Mesenchymal stem cell (in vitro differentiated cells and primary cell): ENCODE measurements at regions not wholly inside any gene's neighbourhood (a gene's known extent, or its start where the extent isn't known, plus 50 kb on each side); places are given as distances from the start of the nearest gene placed in this dataset.

Source experiments
- DNase-seq: peaks from one replicate; pipeline ENCODE4 v3.0.0-alpha.2; 2013
- H2AFZ ChIP-seq: one replicate; pipeline ENCODE4 v1.6.1; 2013; ENCODE audit warnings: low read depth, mild to moderate bottlenecking, control low read depth, inconsistent platforms, low read length, moderate library complexity
- H2AK5ac ChIP-seq: 2 replicates; pipeline ENCODE4 v1.6.1; 2013; ENCODE audit warnings: low read length, moderate library complexity, mild to moderate bottlenecking, inconsistent platforms; ENCODE audit not compliant: severe bottlenecking
- H2BK120ac ChIP-seq: one replicate; pipeline ENCODE4 v1.6.1; 2013; ENCODE audit warnings: low read depth, mild to moderate bottlenecking, inconsistent platforms, low read length, moderate library complexity
- H2BK12ac ChIP-seq, 2 experiments: one replicate each; pipeline ENCODE4 v1.6.1; 2013; ENCODE audit warnings: inconsistent platforms in 2 of 2, low read length in 2 of 2, mild to moderate bottlenecking in 2 of 2, moderate library complexity in 2 of 2, control low read depth in 1 of 2
- H2BK15ac ChIP-seq: one replicate; pipeline ENCODE4 v1.6.1; 2013; ENCODE audit warnings: mild to moderate bottlenecking, low read depth, inconsistent platforms; ENCODE audit not compliant: poor library complexity, severe bottlenecking
- H2BK5ac ChIP-seq: 2 replicates; pipeline ENCODE4 v1.6.1; 2013; ENCODE audit warnings: low read depth, mild to moderate bottlenecking, low read length, control low read depth, inconsistent platforms; ENCODE audit not compliant: poor library complexity, severe bottlenecking
- H3K14ac ChIP-seq, 2 experiments: one replicate each; pipeline ENCODE4 v1.6.1; 2013; ENCODE audit warnings: inconsistent platforms in 2 of 2, low read length in 2 of 2, control low read depth in 1 of 2, mild to moderate bottlenecking in 1 of 2, moderate library complexity in 1 of 2
- H3K18ac ChIP-seq, 2 experiments: one replicate each; pipeline ENCODE4 v1.6.1; 2013; ENCODE audit warnings: inconsistent platforms in 2 of 2, low read length in 2 of 2, control low read depth in 1 of 2, low read depth in 1 of 2, mild to moderate bottlenecking in 1 of 2
- H3K23ac ChIP-seq, 2 experiments: one replicate each; pipeline ENCODE4 v1.6.1; 2013; ENCODE audit warnings: inconsistent platforms in 2 of 2, low read length in 2 of 2, mild to moderate bottlenecking in 2 of 2, moderate library complexity in 2 of 2, control low read depth in 1 of 2
- H3K27ac ChIP-seq: 2 replicates; pipeline ENCODE4 v1.5.1; 2013; ENCODE audit warnings: mild to moderate bottlenecking, moderate library complexity, low read length, control low read depth, inconsistent platforms; ENCODE audit not compliant: poor library complexity, severe bottlenecking
- H3K27me3 ChIP-seq, 2 experiments: 2 replicates each; pipeline versions ENCODE4 v1.6.1 to v1.7.0; 2013; ENCODE audit warnings: low read length in 2 of 2, mild to moderate bottlenecking in 2 of 2, moderate library complexity in 2 of 2, control low read depth in 1 of 2, inconsistent platforms in 1 of 2; ENCODE audit not compliant: control insufficient read depth in 1 of 2, insufficient read depth in 1 of 2
- H3K36me3 ChIP-seq, 2 experiments: 2 replicates each; pipeline versions ENCODE4 v1.6.1 to v1.7.0; 2013; ENCODE audit warnings: low read length in 2 of 2, control low read depth in 1 of 2, inconsistent platforms in 1 of 2, low read depth in 1 of 2, mild to moderate bottlenecking in 1 of 2; ENCODE audit not compliant: insufficient read depth in 2 of 2, control insufficient read depth in 1 of 2
- H3K4ac ChIP-seq, 2 experiments: one replicate each; pipeline ENCODE4 v1.6.1; 2013; ENCODE audit warnings: inconsistent platforms in 2 of 2, low read length in 2 of 2, mild to moderate bottlenecking in 2 of 2, moderate library complexity in 2 of 2, control low read depth in 1 of 2, low read depth in 1 of 2
- H3K4me1 ChIP-seq: 2 replicates; pipeline ENCODE4 v1.6.1; 2013; ENCODE audit warnings: low read depth, low read length, control low read depth; ENCODE audit not compliant: control insufficient read depth, insufficient read depth
- H3K4me2 ChIP-seq: 2 replicates; pipeline ENCODE4 v1.6.1; 2013; ENCODE audit warnings: low read length, mild to moderate bottlenecking, inconsistent platforms; ENCODE audit not compliant: poor library complexity, severe bottlenecking
- H3K4me3 ChIP-seq, 2 experiments: 2 replicates each; pipeline versions ENCODE4 v1.5.1 to v1.7.0; 2013; ENCODE audit warnings: low read length in 2 of 2, mild to moderate bottlenecking in 2 of 2, control low read depth in 1 of 2, low read depth in 1 of 2; ENCODE audit not compliant: insufficient read depth in 1 of 2
- H3K79me1 ChIP-seq: replicated peaks from 2 replicates; pipeline ENCODE4 v1.6.1; 2013; ENCODE audit warnings: mild to moderate bottlenecking, control low read depth, low read length, inconsistent platforms; ENCODE audit not compliant: poor library complexity, severe bottlenecking
- H3K9ac ChIP-seq: 2 replicates; pipeline ENCODE4 v1.7.0; 2013; ENCODE audit warnings: mild to moderate bottlenecking, low read length, moderate library complexity
- H3K9me3 ChIP-seq: 2 replicates; pipeline ENCODE4 v1.7.0; 2013; ENCODE audit warnings: mild to moderate bottlenecking, low read length; ENCODE audit not compliant: control insufficient read depth
- H4K8ac ChIP-seq: one replicate; pipeline ENCODE4 v1.6.1; 2013; ENCODE audit warnings: inconsistent platforms, mild to moderate bottlenecking, low read length, moderate library complexity
- H4K91ac ChIP-seq: one replicate; pipeline ENCODE4 v1.6.1; 2013; ENCODE audit warnings: mild to moderate bottlenecking, low read length, inconsistent platforms
- WGBS: methylation state at CpG from one replicate; pipeline ENCODE4 v1.1.7; 2013; ENCODE audit warnings: mixed read lengths; 5-methylcytosine and 5-hydroxymethylcytosine counted together

DNA sequence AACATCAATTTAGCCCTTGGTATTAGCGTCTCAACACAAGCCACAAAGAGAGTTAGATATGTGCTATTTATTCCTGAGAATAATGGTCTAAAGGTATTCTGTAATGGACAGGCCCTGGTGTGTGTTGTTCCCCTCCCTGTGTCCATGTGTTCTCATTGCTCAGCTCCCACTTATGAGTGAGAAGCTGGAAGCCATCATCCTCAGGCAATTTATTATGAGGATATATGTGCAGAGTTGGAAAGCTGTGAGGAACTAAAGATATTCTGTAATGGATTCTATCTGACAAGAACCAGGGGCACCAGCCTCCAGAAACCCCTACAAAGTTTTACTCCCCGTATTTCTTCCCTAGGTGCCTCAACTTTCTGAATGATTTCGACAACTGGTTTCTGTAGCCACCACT is 210.8 kb downstream of the GRIN2B start:
- H2BK120ac ChIP-seq = no peak overlapping the region
- H2BK5ac ChIP-seq = no peak overlapping the region
- no peak overlapping the region for H4K8ac ChIP-seq
- no peaks in the 10 kb centered on the region for H3K36me3 ChIP-seq
- H4K91ac ChIP-seq = no peak overlapping the region
- H3K27me3 ChIP-seq = no peaks in the 10 kb centered on the region
- H3K18ac ChIP-seq = no peak overlapping the region
- WGBS = 58% methylated on average over 3 of the region's 3 CpGs
- H2AFZ ChIP-seq = no peak overlapping the region
- no peak overlapping the region for H2AK5ac ChIP-seq
- no peak overlapping the region for H3K14ac ChIP-seq
- no peak overlapping the region for H3K9ac ChIP-seq
- no peak overlapping the region for H2BK12ac ChIP-seq
- no peak for DNase-seq
- H3K9me3 ChIP-seq = no peaks in the 10 kb centered on the region
- H2BK15ac ChIP-seq = no peak overlapping the region
- H3K23ac ChIP-seq = no peak overlapping the region
- no peak overlapping the region for H3K4me3 ChIP-seq
- H3K79me1 ChIP-seq = no peaks in the 10 kb centered on the region
- no peak overlapping the region for H3K4ac ChIP-seq
- H3K4me2 ChIP-seq = no peak overlapping the region
- H3K27ac ChIP-seq = no peak overlapping the region
- H3K4me1 ChIP-seq = no peaks in the 10 kb centered on the region

DNA sequence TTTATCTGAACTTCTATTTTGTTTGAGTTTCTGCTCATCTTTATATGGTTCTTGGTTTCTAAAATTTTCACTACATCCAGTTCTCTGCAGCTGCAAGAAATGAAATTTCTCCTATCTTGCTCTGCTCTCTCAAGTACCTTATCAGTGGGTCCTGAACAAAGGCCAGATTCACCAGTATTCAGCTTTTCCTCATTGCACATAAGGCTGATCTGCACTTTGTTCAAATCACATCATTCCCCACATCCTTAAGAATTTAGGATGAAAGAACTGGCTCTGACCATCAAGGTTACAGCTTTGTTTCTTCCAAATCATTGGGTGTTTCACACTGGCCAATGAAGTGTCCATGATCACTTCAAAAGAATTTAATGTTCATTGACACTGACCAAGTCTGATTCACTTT is 211.4 kb downstream of the GRIN2B start:
- Histone ChIP-seq H2BK12ac (no peak overlapping the region), H2AK5ac (no peak overlapping the region), H3K27ac (no peak overlapping the region), H2BK15ac (no peak overlapping the region), H3K18ac (no peak overlapping the region), H3K23ac (no peak overlapping the region), H3K9me3 (no peaks in the 10 kb centered on the region), H3K36me3 (no peaks in the 10 kb centered on the region), H3K27me3 (no peaks in the 10 kb centered on the region), H2BK5ac (no peak overlapping the region), H3K4me2 (no peak overlapping the region), H3K9ac (no peak overlapping the region), H2BK120ac (no peak overlapping the region), H3K4me3 (no peak overlapping the region), H4K8ac (no peak overlapping the region), H3K4ac (no peak overlapping the region), H3K4me1 (no peaks in the 10 kb centered on the region), H3K14ac (no peak overlapping the region), H4K91ac (no peak overlapping the region), H2AFZ (no peak overlapping the region), H3K79me1 (no peaks in the 10 kb centered on the region)
- no peak for DNase-seq

DNA sequence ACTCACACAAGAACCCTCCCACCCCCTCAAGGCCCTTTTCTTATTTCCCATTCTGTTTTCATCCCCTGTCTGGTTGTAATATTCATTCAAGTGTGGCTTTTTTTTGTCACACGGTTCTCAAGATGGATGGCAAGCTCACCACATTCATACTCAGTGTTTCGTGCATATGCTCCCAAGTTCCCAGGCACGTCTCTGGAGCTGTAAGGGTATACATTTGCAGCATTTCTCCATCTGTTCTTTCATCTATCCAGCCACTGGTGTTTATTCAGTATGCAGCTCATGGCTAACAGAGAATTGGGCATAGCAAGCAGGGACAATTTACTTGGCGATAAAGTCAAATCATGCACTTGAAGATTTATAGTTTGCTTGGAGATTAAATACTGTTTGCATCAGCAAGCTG is 212.1 kb downstream of the GRIN2B start:
- Histone ChIP-seq H3K36me3 (no peaks in the 10 kb centered on the region), H4K91ac (no peak overlapping the region), H4K8ac (no peak overlapping the region), H3K79me1 (no peaks in the 10 kb centered on the region), H3K18ac (no peak overlapping the region), H2AFZ (no peak overlapping the region), H3K23ac (no peak overlapping the region), H3K27ac (no peak overlapping the region), H3K9ac (no peak overlapping the region), H3K9me3 (no peaks in the 10 kb centered on the region), H2AK5ac (no peak overlapping the region), H2BK5ac (no peak overlapping the region), H3K4ac (no peak overlapping the region), H2BK12ac (no peak overlapping the region), H2BK120ac (no peak overlapping the region), H3K27me3 (no peaks in the 10 kb centered on the region), H3K4me2 (no peak overlapping the region), H2BK15ac (no peak overlapping the region), H3K14ac (no peak overlapping the region), H3K4me1 (no peaks in the 10 kb centered on the region), H3K4me3 (no peak overlapping the region)
- no peak for DNase-seq
- WGBS = 65% methylated on average over 4 of the region's 4 CpGs

DNA sequence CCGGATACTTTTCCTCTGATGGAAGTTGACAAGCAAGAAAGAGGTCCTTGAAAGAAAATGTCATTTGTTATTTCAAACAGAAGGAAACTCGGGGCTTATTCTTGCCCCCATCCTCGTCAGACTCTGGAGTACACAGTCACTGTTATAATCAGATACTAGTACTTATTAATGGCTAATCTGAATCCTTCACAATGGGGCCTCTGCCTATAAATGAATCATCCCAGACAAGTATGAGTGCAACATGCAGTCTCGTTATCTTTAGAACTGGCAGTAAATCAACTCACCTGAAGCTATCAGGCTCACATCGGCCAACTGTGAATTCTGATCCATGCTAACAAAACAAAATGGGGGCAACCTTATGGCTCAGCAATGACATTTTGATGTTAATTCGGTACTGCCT is 216.7 kb downstream of the GRIN2B start:
- H3K14ac ChIP-seq = no peak overlapping the region
- H2BK120ac ChIP-seq = no peak overlapping the region
- no peaks in the 10 kb centered on the region for H3K79me1 ChIP-seq
- no peak overlapping the region for H3K4me3 ChIP-seq
- H3K9ac ChIP-seq = no peak overlapping the region
- peaks cover 0 to 3% of the 10 kb centered on the region in 2 experiments for H3K27me3 ChIP-seq
- no peak overlapping the region for H2AFZ ChIP-seq
- H2AK5ac ChIP-seq = no peak overlapping the region
- H3K4ac ChIP-seq = no peak overlapping the region
- no peak overlapping the region for H3K27ac ChIP-seq
- H3K36me3 ChIP-seq = no peaks in the 10 kb centered on the region
- WGBS = 68% methylated on average over 6 of the region's 6 CpGs
- H4K8ac ChIP-seq = no peak overlapping the region
- H2BK12ac ChIP-seq = no peak overlapping the region
- no peak overlapping the region for H2BK5ac ChIP-seq
- no peak for DNase-seq
- no peak overlapping the region for H3K4me2 ChIP-seq
- no peak overlapping the region for H3K23ac ChIP-seq
- no peak overlapping the region for H3K18ac ChIP-seq
- H3K4me1 ChIP-seq = no peaks in the 10 kb centered on the region
- no peak overlapping the region for H2BK15ac ChIP-seq
- no peaks in the 10 kb centered on the region for H3K9me3 ChIP-seq
- no peak overlapping the region for H4K91ac ChIP-seq
